Fibroblast of the aortic adventitia (primary cell): ENCODE measurements at regions not wholly inside any gene's neighbourhood (a gene's known extent, or its start where the extent isn't known, plus 50 kb on each side); places are given as distances from the start of the nearest gene placed in this dataset.

Experiments
- DNase-seq: peaks from one replicate; pipeline ENCODE4 v3.0.0-alpha.2; 2010; ENCODE audit warnings: low read depth
- H3K4me3 ChIP-seq: 2 replicates; pipeline ENCODE4 v1.5.1; 2011; ENCODE audit warnings: low read depth, mild to moderate bottlenecking, control low read depth, low read length, moderate library complexity
- TF ChIP-seq, protein P1 (sequence below): IDR thresholded peaks from 2 replicates; pipeline ENCODE4 v1.5.1; 2011; ENCODE audit warnings: mild to moderate bottlenecking, low read length, control low read depth, inconsistent platforms; ENCODE audit not compliant: insufficient read depth

DNA sequence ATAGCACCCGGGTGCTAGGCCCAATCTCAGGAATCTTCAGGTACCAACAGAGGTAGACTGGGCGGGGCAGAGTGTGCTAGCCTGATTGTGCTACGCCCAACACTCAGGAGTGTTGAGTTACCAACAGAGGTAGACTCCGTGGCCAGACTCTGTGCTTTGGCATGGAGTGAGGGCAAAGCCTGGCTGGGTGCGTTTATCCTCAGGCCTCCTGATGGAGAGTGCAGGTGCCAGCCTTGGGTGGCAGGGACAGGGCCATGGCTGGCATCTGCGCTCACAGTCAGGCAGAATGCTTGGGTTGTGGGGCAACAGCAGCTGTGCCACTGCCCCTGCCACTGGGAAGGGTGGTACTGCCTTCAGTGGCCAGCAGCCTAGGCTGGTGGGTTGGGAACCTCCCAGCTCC lies 111.6 kb downstream of the NEUROD6 start:
- no peak for DNase-seq
- TF ChIP-seq, protein P1, sequence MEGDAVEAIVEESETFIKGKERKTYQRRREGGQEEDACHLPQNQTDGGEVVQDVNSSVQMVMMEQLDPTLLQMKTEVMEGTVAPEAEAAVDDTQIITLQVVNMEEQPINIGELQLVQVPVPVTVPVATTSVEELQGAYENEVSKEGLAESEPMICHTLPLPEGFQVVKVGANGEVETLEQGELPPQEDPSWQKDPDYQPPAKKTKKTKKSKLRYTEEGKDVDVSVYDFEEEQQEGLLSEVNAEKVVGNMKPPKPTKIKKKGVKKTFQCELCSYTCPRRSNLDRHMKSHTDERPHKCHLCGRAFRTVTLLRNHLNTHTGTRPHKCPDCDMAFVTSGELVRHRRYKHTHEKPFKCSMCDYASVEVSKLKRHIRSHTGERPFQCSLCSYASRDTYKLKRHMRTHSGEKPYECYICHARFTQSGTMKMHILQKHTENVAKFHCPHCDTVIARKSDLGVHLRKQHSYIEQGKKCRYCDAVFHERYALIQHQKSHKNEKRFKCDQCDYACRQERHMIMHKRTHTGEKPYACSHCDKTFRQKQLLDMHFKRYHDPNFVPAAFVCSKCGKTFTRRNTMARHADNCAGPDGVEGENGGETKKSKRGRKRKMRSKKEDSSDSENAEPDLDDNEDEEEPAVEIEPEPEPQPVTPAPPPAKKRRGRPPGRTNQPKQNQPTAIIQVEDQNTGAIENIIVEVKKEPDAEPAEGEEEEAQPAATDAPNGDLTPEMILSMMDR = no peak

GRCh38 chr7:31214751-31215150 lies 125.8 kb downstream of the NEUROD6 start:
- TF ChIP-seq, protein P1 = no peak
- H3K4me3 ChIP-seq = no peak overlapping the region
- no peak for DNase-seq

More for the DNA sequence above, 111.6 kb downstream of the NEUROD6 start:
- no peak overlapping the region for H3K4me3 ChIP-seq

- H3K4me3 ChIP-seq = no peak overlapping the region
- TF ChIP-seq, protein P1 = no peak
- DNase-seq = no peak
Measured at GRCh38 chr7:31211281-31211680, 129.2 kb downstream of the NEUROD6 start.

DNA sequence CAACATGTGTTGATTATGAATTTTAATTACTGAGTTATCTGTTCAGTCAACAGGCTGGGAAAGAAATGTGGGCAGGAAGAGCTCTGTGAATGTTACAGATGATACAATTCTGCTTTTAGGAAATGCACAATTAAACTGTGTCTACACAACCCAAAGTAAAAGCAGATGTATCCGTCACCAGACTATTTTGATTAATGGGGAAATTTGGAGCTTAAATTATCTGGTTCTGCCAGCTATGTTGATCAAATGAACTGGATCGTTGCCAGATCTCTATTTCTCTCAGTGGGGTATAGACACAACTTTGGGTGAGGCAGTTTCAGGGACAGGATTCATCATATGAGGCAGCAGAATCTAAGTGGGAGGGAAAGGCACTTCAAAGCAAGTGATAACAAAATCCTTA lies 136.5 kb downstream of the NEUROD6 start:
- TF ChIP-seq, protein P1 = no peak
- H3K4me3 ChIP-seq = no peak overlapping the region
- DNase-seq = no peak

GRCh38 chr7:31203551-31203950 lies 137.0 kb downstream of the NEUROD6 start:
- H3K4me3 ChIP-seq = no peak overlapping the region
- TF ChIP-seq, protein P1 = no peak
- no peak for DNase-seq

DNA sequence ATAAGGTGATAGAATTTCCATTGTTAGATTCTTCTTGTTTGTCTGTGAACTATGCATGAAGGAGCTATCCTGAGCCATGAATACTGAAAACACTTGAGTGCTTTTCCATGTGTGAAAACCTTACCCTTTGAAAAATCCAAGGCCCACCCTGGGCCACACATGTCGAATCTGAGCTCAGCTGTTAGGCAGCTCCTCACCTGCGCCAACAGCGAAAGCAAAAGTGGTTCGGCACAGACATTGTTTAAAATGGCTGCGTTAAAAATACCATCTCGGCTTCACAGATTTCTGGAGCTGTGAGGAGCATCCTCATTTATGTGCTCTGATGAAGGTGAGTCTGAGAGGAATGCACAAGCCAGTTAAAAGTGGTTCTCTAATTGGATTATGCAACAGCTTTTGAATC lies 137.7 kb downstream of the NEUROD6 start:
- no peak for DNase-seq
- H3K4me3 ChIP-seq = no peak overlapping the region
- TF ChIP-seq, protein P1 = no peak

GRCh38 chr7:31192986-31193385 lies 140.9 kb downstream of the ADCYAP1R1 start:
- TF ChIP-seq, protein P1 = peak; percentile 77
- peak; percentile 33 for DNase-seq

More at GRCh38 chr7:31192986-31193385, 140.9 kb downstream of the ADCYAP1R1 start:
- H3K4me3 ChIP-seq = no peak overlapping the region
